A673 (cell line): ENCODE measurements at regions not wholly inside any gene's neighbourhood (a gene's known extent, or its start where the extent isn't known, plus 50 kb on each side); places are given as distances from the start of the nearest gene placed in this dataset.

ENCODE experiments used
- CTCF ChIP-seq: fragments of 300-800, 200-600 bp; sonication (generic); conservative IDR thresholded peaks from 2 replicates; pipeline ENCODE4 v1.5.1; 2017; ENCODE audit warnings: low read depth, mild to moderate bottlenecking, antibody characterized with exemption, low read length, moderate library complexity, mixed read lengths
- EZH2 ChIP-seq: fragments of 200-600 bp; sonication (generic); IDR thresholded peaks from 2 replicates; pipeline ENCODE4 v1.6.1; 2017; ENCODE audit warnings: borderline replicate concordance, low read depth, mild to moderate bottlenecking, mixed read lengths, antibody characterized with exemption, low read length; ENCODE audit not compliant: poor library complexity, severe bottlenecking

GRCh38 chr14:29301571-29301970 lies 535.0 kb downstream of the FOXG1 start:
- TF ChIP-seq EZH2 (no peak), CTCF (no peak)
